ENCODE measurements at regions not wholly inside any gene's neighbourhood (a gene's known extent, or its start where the extent isn't known, plus 50 kb on each side); places are given as distances from the start of the nearest gene placed in this dataset.

- TF ChIP-seq CTCF (IDR thresholded peaks at IDR 0.05) (no peak), POLR2A (IDR thresholded peaks at IDR 0.05) (no peak)
Measured at GRCh38 chr4:59834943-59835342, 1365.2 kb upstream of the ADGRL3 start.

All from testis (tissue), 2 donors.